Retinal pigment epithelial cell (primary cell): ENCODE measurements at regions not wholly inside any gene's neighbourhood (a gene's known extent, or its start where the extent isn't known, plus 50 kb on each side); places are given as distances from the start of the nearest gene placed in this dataset.
"Not testable (repeated sequence)": the region's sequence is repeated elsewhere in the genome, so short reads cannot be mapped to it uniquely, and the experiment has no call there.

Experiments used
- DNase-seq: peaks from one replicate; pipeline ENCODE4 v3.0.0-alpha.2; 2010; ENCODE audit warnings: low read depth
- H3K4me3 ChIP-seq: 2 replicates; pipeline ENCODE4 v1.5.1; 2011; ENCODE audit warnings: mild to moderate bottlenecking, low read length, control low read depth, moderate library complexity
- CTCF ChIP-seq: conservative IDR thresholded peaks from 2 replicates; pipeline ENCODE4 v1.5.1; 2011; ENCODE audit warnings: low read depth, low read length, control low read depth, inconsistent platforms

GRCh38 chr16:35585411-35585810, 2126.0 kb downstream of the TP53TG3F start:
- no peak overlapping the region for H3K4me3 ChIP-seq
- no peak for DNase-seq
- no peak for TF ChIP-seq CTCF

- H3K4me3 ChIP-seq, DNase-seq: not testable (repeated sequence)
Observed at GRCh38 chr16:35590913-35591312, 2131.5 kb downstream of the TP53TG3F start.

DNA sequence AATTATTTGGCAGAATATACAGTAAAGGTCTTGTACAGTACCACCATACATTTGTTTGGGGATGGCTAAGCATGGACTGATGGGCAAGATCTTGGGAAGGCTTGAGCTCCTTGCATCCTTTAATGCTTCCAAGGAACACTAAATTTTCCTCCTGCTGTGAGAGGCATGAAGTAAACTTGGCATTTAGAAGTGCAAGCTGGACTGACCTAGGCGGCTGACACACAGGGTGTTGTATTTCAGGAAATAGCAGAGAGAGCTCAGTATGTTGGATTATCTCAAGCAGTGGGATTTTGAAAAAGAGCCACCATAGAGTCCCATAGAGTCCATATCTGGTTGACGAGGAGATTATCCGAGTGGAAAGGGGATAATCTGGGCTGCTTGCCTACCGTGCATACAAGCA, 2137.1 kb downstream of the TP53TG3F start:
- no peak for TF ChIP-seq CTCF
- DNase-seq = no peak

DNA sequence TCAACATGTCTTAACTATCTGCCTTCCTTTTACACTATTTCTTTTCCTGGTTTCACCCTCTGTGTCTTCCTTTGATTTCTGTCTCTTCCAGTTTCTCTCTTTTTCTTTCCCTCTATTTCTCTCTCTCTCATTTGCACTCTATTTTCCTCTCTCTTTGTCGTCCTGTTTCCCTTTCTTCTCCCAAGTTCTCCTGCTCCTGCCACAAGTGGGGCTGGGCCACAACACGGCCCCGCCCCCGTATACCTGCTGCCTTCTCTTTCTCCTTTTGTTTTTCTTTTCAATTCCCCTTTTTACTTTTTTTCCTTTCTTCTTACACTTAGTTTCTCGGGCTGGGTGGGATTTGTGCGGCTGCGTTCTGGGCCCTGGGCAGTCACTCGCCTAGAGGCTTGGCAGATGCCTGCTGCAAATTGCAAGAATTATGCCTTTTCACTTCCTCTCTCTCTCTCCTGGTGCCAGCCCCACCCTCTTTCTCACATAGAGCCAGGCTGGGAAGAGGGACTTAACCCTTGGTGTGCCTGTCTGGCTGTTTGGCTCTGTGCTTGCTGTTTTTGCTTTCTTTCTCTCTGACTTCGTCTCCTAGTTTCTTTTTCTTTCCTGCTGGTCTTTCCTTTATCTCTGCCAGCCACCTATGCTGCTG, 2139.4 kb downstream of the TP53TG3F start:
- no peak for DNase-seq
- TF ChIP-seq CTCF = no peak
- H3K4me3 ChIP-seq = no peak overlapping the region

More for the DNA sequence above, 2137.1 kb downstream of the TP53TG3F start:
- H3K4me3 ChIP-seq = no peak overlapping the region

GRCh38 chr16:35599429-35600160, 2140.2 kb downstream of the TP53TG3F start:
- H3K4me3 ChIP-seq = no peak overlapping the region
- DNase-seq = no peak
- TF ChIP-seq CTCF = no peak

GRCh38 chr16:35600161-35600555, 2140.7 kb downstream of the TP53TG3F start:
- DNase-seq, H3K4me3 ChIP-seq: not testable (repeated sequence)

GRCh38 chr16:35602116-35602515, 2142.7 kb downstream of the TP53TG3F start:
- no peak overlapping the region for H3K4me3 ChIP-seq
- no peak for DNase-seq
- TF ChIP-seq CTCF = no peak

DNA sequence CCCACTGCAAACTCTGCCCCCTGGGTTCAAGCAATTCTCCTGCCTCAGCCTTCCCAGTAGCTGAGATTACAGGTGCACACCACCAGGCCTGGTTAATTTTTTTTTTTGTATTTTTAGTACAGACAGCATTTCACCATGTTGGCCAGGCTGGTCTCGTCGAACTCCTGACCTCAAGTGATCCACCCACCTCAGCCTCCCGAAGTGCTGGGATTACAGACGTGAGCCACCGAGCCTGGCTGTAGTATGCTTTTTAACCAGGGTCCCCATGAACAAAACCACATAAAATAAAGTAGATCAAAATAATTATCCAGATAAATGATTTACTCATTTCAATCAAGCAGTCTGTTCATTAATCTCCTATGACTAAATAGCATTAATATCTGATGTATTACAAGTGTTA, 2144.0 kb downstream of the TP53TG3F start:
- DNase-seq, H3K4me3 ChIP-seq: not testable (repeated sequence)
